Thyroid gland (tissue), 4 donors: ENCODE measurements at regions not wholly inside any gene's neighbourhood (a gene's known extent, or its start where the extent isn't known, plus 50 kb on each side); places are given as distances from the start of the nearest gene placed in this dataset.

Experiments used
- DNase-seq, 2 donors: peaks; one replicate each; pipeline ENCODE4 v3.0.0-alpha.2; 2019
- H3K27ac ChIP-seq, 3 donors: fragments of 200-600 bp; sonication (generic); 1 replicate in 2 of 3; 2 replicates in 1 of 3; pipeline ENCODE4 v1.5.1; 2016 to 2019; ENCODE audit warnings: mild to moderate bottlenecking in 1 of 3, moderate library complexity in 1 of 3
- H3K27me3 ChIP-seq: fragments of 200-600 bp; sonication (generic); one replicate; pipeline ENCODE4 v1.5.1; 2019
- H3K36me3 ChIP-seq, 2 donors: fragments of 200-600 bp; sonication (generic); one replicate each; pipeline ENCODE4 v1.5.1; 2016 to 2019
- H3K4me1 ChIP-seq, 2 donors: fragments of 200-600 bp; sonication (generic); one replicate each; pipeline ENCODE4 v1.5.1; 2017 to 2019
- H3K4me3 ChIP-seq, 3 donors: fragments of 200-600 bp; sonication (generic); replicated peaks in 1 of 3; 1 replicate in 2 of 3; 2 replicates in 1 of 3; pipeline ENCODE4 v1.5.1; 2016; ENCODE audit warnings: mild to moderate bottlenecking in 1 of 3
- H3K9me3 ChIP-seq: fragments of 200-600 bp; sonication (generic); one replicate; pipeline ENCODE4 v1.5.1; 2017
- CTCF ChIP-seq, 6 experiments: fragments of 200-600 bp in 3 of 6; fragments of 450-650 bp in 3 of 6; sonication (generic) in 3 of 6; IDR thresholded peaks; one replicate each; pipeline ENCODE4 v1.5.1; 2016 to 2019; ENCODE audit warnings: antibody characterized with exemption in 6 of 6, mild to moderate bottlenecking in 2 of 6, inconsistent platforms in 1 of 6, moderate library complexity in 1 of 6
- POLR2A ChIP-seq, 2 donors: fragments of 450-650 bp; IDR thresholded peaks; one replicate each; pipeline ENCODE4 v1.6.1; 2017; ENCODE audit warnings: antibody characterized with exemption in 2 of 2, mild to moderate bottlenecking in 2 of 2, moderate library complexity in 1 of 2
- WGBS, 2 donors: methylation state at CpG; one replicate each; pipeline ENCODE4 v1.1.5; 2017; 5-methylcytosine and 5-hydroxymethylcytosine counted together
- intact Hi-C: fragments of 100-400 bp; cut with DNase I; formaldehyde crosslinking; loops from one replicate; pipeline ENCODE4 v1.15.1; 2023

- intact Hi-C loops = no loop called here
Observed at GRCh38 chr5:101580591-101580990, 677.5 kb upstream of the ST8SIA4 start.

DNA sequence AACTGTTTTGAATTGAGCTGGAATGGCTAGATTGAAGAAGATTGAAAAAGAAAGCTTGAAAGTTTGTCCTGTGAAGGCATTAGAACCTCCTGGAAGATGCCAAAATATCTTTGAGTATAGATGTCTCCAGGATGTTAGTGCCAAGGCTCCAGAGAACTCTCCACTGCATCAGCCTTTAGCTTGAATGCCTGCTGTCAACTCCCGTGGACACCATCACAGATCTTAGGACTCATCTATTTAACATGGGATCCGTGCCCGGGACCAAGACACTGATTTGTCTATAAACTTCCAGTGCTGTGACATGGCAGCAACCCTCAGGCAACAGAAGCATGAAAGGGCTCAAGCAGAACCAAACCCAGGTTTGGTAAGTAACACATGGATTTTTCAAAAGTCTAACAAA lies 670.9 kb upstream of the ST8SIA4 start:
- TF ChIP-seq POLR2A (IDR thresholded peaks at IDR 0.05) = no peak
- Histone ChIP-seq H3K4me1 (no peaks in the 10 kb centered on the region), H3K27ac (no peak overlapping the region), H3K36me3 (no peaks in the 10 kb centered on the region), H3K27me3 (no peaks in the 10 kb centered on the region), H3K9me3 (no peaks in the 10 kb centered on the region), H3K4me3 (no peak overlapping the region)
- 74 to 84% methylated on average over 3 of the region's 3 CpGs for WGBS, 2 donors
- intact Hi-C loops = no loop called here
- no peak for DNase-seq

More at GRCh38 chr5:101580591-101580990, 677.5 kb upstream of the ST8SIA4 start:
- Histone ChIP-seq H3K9me3 (no peaks in the 10 kb centered on the region), H3K27me3 (no peaks in the 10 kb centered on the region), H3K36me3 (no peaks in the 10 kb centered on the region), H3K4me1 (no peaks in the 10 kb centered on the region), H3K4me3 (no peak overlapping the region), H3K27ac (no peak overlapping the region)
- no peak for TF ChIP-seq POLR2A (IDR thresholded peaks at IDR 0.05)
- no peak for TF ChIP-seq CTCF (IDR thresholded peaks at IDR 0.05)
- WGBS, 2 donors = 94 to 99% methylated on average over 3 of the region's 3 CpGs
- no peak for DNase-seq

DNA sequence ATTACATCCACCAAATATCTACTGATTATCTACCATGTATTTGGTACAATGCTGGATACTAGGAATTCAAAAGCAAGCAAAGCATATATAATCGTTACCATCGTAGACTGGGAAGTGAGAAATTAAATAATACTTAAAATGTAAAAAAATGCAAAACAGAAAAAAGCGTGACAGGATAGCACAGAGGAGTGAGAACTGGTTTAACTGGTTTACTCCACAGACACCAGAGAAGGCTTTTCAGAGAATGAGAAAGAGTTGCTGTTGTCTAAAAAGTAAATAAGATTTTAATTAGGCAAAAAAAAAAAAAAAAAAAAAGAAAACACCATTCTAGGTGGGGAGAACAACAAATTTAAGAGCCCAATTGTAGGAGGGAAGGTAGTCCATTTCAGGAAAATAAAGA lies 657.9 kb upstream of the ST8SIA4 start:
- Histone ChIP-seq H3K9me3 (no peaks in the 10 kb centered on the region), H3K27me3 (no peaks in the 10 kb centered on the region), H3K4me1 (no peaks in the 10 kb centered on the region), H3K27ac (no peak overlapping the region), H3K36me3 (no peaks in the 10 kb centered on the region), H3K4me3 (no peak overlapping the region)
- intact Hi-C loops = no loop called here
- TF ChIP-seq POLR2A (IDR thresholded peaks at IDR 0.05) (no peak), CTCF (IDR thresholded peaks at IDR 0.05) (no peak)
- 76 to 86% methylated on average over 3 of the region's 3 CpGs for WGBS, 2 donors
- no peak for DNase-seq

- DNase-seq = no peak
- no peak overlapping the region for H3K4me3 ChIP-seq
- WGBS, 2 donors = 93 to 98% methylated on average over 1 of the region's 1 CpG
- intact Hi-C loops = no loop called here
- TF ChIP-seq CTCF (IDR thresholded peaks at IDR 0.05) (no peak), POLR2A (IDR thresholded peaks at IDR 0.05) (no peak)
- no peaks in the 10 kb centered on the region for H3K36me3 ChIP-seq
- H3K27ac ChIP-seq = no peak overlapping the region
- no peaks in the 10 kb centered on the region for H3K27me3 ChIP-seq
- H3K9me3 ChIP-seq = no peaks in the 10 kb centered on the region
- no peaks in the 10 kb centered on the region for H3K4me1 ChIP-seq
Observed at GRCh38 chr5:101543780-101544179, 640.7 kb upstream of the ST8SIA4 start.

GRCh38 chr5:101539315-101539714 lies 636.2 kb upstream of the ST8SIA4 start:
- H3K36me3 ChIP-seq = no peaks in the 10 kb centered on the region
- intact Hi-C loops = no loop called here
- H3K4me1 ChIP-seq = no peaks in the 10 kb centered on the region
- TF ChIP-seq CTCF (IDR thresholded peaks at IDR 0.05) = no peak
- no peak for TF ChIP-seq POLR2A (IDR thresholded peaks at IDR 0.05)
- H3K27ac ChIP-seq = no peak overlapping the region
- no peak overlapping the region for H3K4me3 ChIP-seq
- DNase-seq = no peak
- no peaks in the 10 kb centered on the region for H3K27me3 ChIP-seq
- WGBS, 2 donors = 86 to 89% methylated on average over 3 of the region's 3 CpGs
- H3K9me3 ChIP-seq = no peaks in the 10 kb centered on the region

DNA sequence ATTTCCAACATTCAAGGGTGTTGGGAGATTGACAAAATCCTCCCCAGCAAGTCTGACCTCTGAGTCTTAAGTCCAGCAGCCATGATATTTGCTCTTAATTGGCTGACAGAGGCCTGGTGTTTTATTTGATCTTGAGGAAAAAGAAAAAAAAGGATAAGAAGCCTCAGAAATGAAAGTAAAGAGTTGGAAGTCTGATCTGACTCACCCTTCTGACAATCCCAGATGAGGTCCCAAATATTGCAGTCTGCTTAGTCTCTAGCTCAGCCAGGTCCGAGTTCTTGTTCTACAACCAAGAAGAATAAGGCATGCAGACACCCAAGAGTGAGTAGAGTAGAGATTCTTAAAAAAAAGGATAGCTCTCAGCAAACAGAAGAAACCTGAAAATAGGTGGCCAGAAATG lies 632.5 kb upstream of the ST8SIA4 start:
- no peaks in the 10 kb centered on the region for H3K36me3 ChIP-seq
- no peak for DNase-seq
- no peak overlapping the region for H3K27ac ChIP-seq
- H3K4me1 ChIP-seq = no peaks in the 10 kb centered on the region
- no peaks in the 10 kb centered on the region for H3K9me3 ChIP-seq
- no peaks in the 10 kb centered on the region for H3K27me3 ChIP-seq
- TF ChIP-seq CTCF (IDR thresholded peaks at IDR 0.05) (no peak), POLR2A (IDR thresholded peaks at IDR 0.05) (no peak)
- H3K4me3 ChIP-seq = no peak overlapping the region
- intact Hi-C loops = no loop called here
- 70 to 78% methylated on average over 1 of the region's 1 CpG for WGBS, 2 donors
